VCaP (cell line): ENCODE measurements at regions not wholly inside any gene's neighbourhood (a gene's known extent, or its start where the extent isn't known, plus 50 kb on each side); places are given as distances from the start of the nearest gene placed in this dataset.

ENCODE experiments used
- H3K27ac ChIP-seq: fragments of 450-650 bp; 2 replicates; pipeline ENCODE4 v1.5.1; 2017
- TF ChIP-seq, protein P1 (sequence below): fragments of 450-650 bp; conservative IDR thresholded peaks from 2 replicates; pipeline ENCODE4 v1.5.1; 2017; ENCODE audit warnings: mild to moderate bottlenecking, moderate library complexity

DNA sequence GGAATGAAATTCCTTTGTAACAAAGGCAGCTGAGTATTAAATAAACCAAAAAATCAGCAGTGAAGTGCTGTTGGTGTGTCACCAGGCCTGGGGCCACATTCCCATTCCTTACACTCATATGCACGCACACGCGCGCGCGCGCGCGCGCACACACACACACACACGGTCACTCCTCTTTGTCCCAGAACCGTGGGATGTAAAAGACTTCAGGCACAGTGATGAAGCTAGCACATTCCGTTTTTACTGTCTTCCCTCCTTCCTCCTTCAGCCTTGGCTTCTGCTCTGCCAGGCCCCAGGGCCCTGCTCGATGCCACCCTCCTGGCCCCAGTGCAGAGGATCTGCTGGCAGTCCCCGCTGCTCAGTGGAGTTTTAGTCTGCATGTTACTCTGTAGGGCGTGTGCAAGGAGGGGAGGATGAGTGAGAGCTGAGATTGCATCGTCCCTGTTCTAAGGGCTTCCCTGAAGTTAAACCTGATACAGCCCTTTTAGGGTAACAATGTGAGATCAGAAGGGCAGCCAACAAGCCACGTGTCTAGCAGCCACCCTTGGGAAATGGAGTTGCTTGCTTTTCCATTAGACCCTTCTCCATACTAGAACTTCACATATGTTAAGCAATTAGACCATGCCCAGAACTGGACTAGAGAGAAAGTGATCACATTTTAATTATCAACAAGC lies 71.7 kb upstream of the WDR26 start:
- H3K27ac ChIP-seq = no peak overlapping the region
- TF ChIP-seq, protein P1, sequence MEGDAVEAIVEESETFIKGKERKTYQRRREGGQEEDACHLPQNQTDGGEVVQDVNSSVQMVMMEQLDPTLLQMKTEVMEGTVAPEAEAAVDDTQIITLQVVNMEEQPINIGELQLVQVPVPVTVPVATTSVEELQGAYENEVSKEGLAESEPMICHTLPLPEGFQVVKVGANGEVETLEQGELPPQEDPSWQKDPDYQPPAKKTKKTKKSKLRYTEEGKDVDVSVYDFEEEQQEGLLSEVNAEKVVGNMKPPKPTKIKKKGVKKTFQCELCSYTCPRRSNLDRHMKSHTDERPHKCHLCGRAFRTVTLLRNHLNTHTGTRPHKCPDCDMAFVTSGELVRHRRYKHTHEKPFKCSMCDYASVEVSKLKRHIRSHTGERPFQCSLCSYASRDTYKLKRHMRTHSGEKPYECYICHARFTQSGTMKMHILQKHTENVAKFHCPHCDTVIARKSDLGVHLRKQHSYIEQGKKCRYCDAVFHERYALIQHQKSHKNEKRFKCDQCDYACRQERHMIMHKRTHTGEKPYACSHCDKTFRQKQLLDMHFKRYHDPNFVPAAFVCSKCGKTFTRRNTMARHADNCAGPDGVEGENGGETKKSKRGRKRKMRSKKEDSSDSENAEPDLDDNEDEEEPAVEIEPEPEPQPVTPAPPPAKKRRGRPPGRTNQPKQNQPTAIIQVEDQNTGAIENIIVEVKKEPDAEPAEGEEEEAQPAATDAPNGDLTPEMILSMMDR = no peak

- TF ChIP-seq, protein P1 = no peak
- no peak overlapping the region for H3K27ac ChIP-seq
Observed at GRCh38 chr1:224507771-224508523, 73.3 kb upstream of the WDR26 start.

- TF ChIP-seq, protein P1 = no peak
Observed at GRCh38 chr1:224509907-224510306, 75.3 kb upstream of the WDR26 start.

GRCh38 chr1:224510880-224511645 lies 76.5 kb upstream of the WDR26 start:
- no peak overlapping the region for H3K27ac ChIP-seq
- TF ChIP-seq, protein P1 = no peak

More at GRCh38 chr1:224509907-224510306, 75.3 kb upstream of the WDR26 start:
- H3K27ac ChIP-seq = no peak overlapping the region

- H3K27ac ChIP-seq = no peak overlapping the region
- TF ChIP-seq, protein P1 = no peak
Observed at GRCh38 chr1:224512600-224513151, 78.1 kb upstream of the WDR26 start.

DNA sequence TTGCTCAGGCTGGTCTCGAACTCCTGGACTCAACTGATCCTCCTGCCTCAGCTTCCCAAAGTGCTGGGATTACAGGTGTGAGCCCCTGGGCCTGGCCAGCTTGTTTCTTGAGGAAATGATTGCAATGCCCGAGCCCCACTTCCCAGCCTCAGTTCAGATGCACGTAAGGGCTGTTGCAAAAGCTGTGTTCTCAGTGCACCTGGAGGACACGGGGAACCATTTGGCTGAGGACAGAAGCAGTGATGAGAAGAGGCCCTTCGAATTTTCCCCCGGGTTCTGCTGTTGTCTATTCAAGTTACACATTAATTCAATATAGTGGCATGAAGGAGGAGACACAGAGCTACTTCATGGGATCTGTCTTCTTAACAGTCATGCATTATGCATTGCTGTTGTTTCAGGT lies 78.8 kb upstream of the WDR26 start:
- H3K27ac ChIP-seq = no peak overlapping the region
- TF ChIP-seq, protein P1 = no peak

DNA sequence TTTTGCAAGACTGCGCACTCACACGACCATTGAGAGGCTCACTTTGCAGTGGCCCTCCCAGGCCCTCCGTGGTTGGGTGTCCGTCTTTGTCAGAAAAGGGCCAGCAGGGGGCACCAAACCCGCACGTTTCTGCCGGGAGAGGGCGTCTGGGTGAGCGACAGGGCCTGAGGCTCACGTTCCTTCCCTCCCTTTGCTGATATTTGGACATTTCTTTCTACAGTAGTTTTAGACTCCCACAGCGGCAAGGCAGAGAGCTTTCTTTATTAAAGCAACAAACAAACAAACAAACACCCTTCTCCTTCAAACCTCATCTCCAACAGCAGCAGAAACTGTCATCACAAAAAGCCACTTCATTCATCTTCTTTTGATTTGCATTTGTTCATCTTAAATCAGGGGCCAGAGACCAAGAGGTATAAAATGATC lies 79.2 kb upstream of the WDR26 start:
- TF ChIP-seq, protein P1 = peak; percentile 85
- no peak overlapping the region for H3K27ac ChIP-seq
